GM21737 (cell line): ENCODE measurements at regions not wholly inside any gene's neighbourhood (a gene's known extent, or its start where the extent isn't known, plus 50 kb on each side); places are given as distances from the start of the nearest gene placed in this dataset.

ENCODE experiments used
- ATAC-seq: cut with Tn5 transposase; IDR thresholded peaks from one replicate; pipeline ENCODE4 v1.9.1; 2021; ENCODE audit warnings: mild to moderate bottlenecking, moderate library complexity; ENCODE audit not compliant: unreplicated experiment

GRCh38 chr10:60728056-60728455 is 50.2 kb upstream of the CDK1 start:
- ATAC-seq, result no peak

GRCh38 chr10:60726257-60726656 is 52.0 kb upstream of the CDK1 start:
- no peak for ATAC-seq

GRCh38 chr10:60722623-60723022 is 55.7 kb upstream of the CDK1 start:
- no peak for ATAC-seq

- ATAC-seq, result no peak
Measured at GRCh38 chr10:60719721-60720120, 58.6 kb upstream of the CDK1 start.

GRCh38 chr10:60718886-60719285 is 59.4 kb upstream of the CDK1 start:
- ATAC-seq, result no peak

- peak; percentile 65 for ATAC-seq
Measured at GRCh38 chr10:60717852-60718251, 60.4 kb upstream of the CDK1 start.

GRCh38 chr10:60714233-60714632 is 64.0 kb upstream of the CDK1 start:
- ATAC-seq, result no peak

- no peak for ATAC-seq
Measured at GRCh38 chr10:60711496-60711895, 66.8 kb upstream of the CDK1 start.

- ATAC-seq, result no peak
Measured at GRCh38 chr10:60710041-60710440, 68.2 kb upstream of the CDK1 start.

GRCh38 chr10:60708666-60709065 is 69.6 kb upstream of the CDK1 start:
- no peak for ATAC-seq

GRCh38 chr10:60707841-60708240 is 70.4 kb upstream of the CDK1 start:
- no peak for ATAC-seq

GRCh38 chr10:60706146-60706545 is 72.1 kb upstream of the CDK1 start:
- ATAC-seq, result no peak

- no peak for ATAC-seq
Measured at GRCh38 chr10:60705376-60705775, 72.9 kb upstream of the CDK1 start.

GRCh38 chr10:60704471-60704870 is 73.8 kb upstream of the CDK1 start:
- no peak for ATAC-seq

GRCh38 chr10:60703266-60704041 is 74.8 kb upstream of the CDK1 start:
- ATAC-seq, result no peak

- no peak for ATAC-seq
Measured at GRCh38 chr10:60687679-60688078, 90.6 kb upstream of the CDK1 start.

- no peak for ATAC-seq
Measured at GRCh38 chr10:60684091-60684490, 94.2 kb upstream of the CDK1 start.

GRCh38 chr10:60681103-60681502 is 97.2 kb upstream of the CDK1 start:
- no peak for ATAC-seq

- ATAC-seq, result no peak
Measured at GRCh38 chr10:60679388-60679990, 98.8 kb upstream of the CDK1 start.

GRCh38 chr10:60678978-60679377 is 99.3 kb upstream of the CDK1 start:
- no peak for ATAC-seq

GRCh38 chr10:60677531-60678129 is 100.6 kb upstream of the CDK1 start:
- no peak for ATAC-seq

- ATAC-seq, result no peak
Measured at GRCh38 chr10:60675236-60675635, 103.0 kb upstream of the CDK1 start.
